NCI-H510A treated with DMSO at 0.1 percent for 48 hours (cell line): ENCODE measurements at regions not wholly inside any gene's neighbourhood (a gene's known extent, or its start where the extent isn't known, plus 50 kb on each side); places are given as distances from the start of the nearest gene placed in this dataset.
"Not testable (repeated sequence)": the region's sequence is repeated elsewhere in the genome, so short reads cannot be mapped to it uniquely, and the experiment has no call there.

Experiments
- DNase-seq: peaks from one replicate; lab custom pipeline; 2025; lab: John Stamatoyannopoulos, UW

DNA sequence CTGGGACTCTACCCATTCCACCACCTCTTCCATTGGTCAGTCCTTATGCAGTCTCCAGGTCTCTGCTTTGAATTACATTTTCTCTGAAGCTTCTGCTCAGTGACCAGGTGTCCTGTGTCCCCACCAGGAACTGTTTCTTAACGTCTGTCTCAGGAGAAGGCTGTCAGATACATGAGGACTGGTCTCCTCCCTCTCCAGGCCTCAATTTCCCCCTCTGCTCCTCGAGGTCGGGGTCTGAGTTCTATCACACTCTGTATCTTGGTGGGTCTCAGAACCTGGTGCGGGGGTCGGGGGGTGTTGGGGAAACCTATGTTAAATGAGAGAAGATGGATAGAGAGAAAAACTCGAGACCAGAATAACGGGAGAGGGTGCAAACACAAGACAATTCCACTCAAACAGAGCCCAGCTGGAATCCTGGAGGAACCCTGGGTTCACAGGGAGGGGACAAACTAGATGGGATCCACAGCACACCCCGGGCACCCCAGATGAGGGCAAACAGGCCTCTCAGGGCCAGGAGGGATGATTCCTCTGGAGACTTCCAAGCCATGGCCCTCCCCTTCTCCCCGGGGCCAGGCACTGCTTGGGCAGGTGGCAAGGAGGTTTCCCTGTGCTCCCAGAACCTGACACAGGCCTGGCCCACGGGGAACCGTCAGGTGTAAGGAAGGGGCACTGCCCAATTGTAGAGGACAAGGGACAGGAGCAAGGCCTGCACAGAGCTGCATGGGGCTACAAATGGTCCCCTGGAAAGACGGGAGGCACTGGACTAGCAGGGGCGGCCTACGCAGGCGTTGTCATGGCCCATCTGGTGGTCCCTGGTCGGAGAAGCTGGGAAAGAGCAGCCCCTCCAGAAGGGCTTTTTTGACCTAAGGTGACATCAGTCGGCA lies 313.2 kb upstream of the DIO3 start:
- no peak for DNase-seq

DNA sequence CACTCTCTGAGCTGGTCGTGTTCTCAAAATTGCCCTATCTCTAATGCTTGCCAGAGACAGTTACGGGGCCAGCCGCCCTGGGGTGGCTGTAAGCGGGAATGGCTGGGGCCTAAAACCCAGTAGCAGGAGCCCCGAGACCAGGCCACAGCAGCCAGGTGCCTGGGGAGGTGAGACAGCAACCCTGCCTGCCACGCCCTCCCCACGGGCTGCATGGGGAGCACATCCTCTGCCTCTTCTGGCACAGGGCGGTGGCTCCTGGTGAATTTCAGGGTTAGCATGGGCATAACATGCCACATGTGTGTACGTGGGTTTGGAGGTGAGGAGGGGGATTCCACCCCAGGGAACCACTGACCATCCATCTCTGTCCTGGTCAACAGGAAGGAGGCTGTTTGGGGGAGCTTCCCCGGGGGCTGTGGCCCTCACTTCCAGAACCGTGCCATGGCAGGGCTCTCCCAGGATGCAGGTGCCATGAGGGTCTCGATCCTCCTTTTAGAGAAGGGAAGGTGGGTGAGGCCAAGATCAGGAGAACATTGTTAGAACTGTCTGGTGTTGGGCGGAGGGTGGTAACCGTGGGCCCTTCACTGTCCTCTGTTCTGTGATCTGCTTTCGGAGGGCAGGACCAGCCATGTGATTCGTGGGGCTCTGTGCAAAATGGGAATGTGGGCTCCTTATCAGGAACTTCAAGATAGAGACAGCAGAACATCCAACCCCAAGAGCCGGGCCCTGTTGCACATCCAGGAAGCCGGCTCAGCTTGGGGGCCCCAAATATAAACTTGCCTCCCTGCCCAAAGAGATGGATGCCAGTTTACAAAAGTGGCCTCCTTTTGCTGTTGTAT lies 312.2 kb upstream of the DIO3 start:
- DNase-seq, result no peak

DNA sequence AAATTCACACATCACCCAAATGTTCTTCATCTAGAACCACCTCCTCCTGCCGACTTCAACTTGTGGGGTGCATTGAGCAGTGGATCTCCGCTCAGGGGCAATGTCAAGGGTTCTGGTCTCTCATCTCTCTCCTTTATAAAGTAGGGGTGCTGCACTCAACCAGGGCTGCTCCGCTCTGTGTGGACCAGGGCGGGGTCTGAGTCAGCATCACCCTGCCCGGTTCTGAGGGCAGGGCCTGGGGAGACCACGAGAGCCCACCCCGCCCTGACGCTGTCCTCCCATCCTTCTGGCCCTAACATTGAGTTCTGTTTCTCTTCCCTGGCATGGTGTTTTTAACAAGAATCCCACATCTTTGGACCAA lies 311.6 kb upstream of the DIO3 start:
- DNase-seq, result no peak

DNA sequence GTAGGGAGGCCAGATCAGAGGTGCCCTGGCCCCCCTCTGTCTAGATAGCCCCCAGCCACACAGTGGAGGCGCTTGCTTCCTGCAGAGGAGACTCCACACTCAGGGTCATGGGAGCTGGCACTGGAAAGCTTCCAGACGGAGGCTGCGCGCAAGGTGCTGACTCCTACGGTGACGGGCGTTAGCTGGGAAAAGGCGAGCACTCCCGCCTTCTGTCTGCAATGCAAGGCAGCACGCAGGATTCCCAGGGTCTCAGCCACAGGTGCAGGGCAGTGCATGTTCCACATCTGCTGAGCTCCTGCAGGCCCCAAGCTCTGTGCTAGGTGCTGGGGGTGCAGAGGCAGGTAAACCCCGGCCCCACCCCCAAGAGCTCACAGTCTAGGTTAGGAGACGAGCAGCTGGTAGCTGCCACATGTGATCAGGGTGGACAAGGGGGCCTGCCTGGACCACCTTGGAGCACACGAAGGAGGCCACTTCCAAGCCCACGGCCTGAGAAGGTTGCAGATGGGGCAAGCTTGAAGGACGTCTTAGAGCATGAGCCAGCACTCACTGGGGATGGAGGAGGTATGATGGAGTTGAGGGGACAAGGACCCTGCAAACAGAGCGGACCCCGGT lies 310.9 kb upstream of the DIO3 start:
- no peak for DNase-seq

DNA sequence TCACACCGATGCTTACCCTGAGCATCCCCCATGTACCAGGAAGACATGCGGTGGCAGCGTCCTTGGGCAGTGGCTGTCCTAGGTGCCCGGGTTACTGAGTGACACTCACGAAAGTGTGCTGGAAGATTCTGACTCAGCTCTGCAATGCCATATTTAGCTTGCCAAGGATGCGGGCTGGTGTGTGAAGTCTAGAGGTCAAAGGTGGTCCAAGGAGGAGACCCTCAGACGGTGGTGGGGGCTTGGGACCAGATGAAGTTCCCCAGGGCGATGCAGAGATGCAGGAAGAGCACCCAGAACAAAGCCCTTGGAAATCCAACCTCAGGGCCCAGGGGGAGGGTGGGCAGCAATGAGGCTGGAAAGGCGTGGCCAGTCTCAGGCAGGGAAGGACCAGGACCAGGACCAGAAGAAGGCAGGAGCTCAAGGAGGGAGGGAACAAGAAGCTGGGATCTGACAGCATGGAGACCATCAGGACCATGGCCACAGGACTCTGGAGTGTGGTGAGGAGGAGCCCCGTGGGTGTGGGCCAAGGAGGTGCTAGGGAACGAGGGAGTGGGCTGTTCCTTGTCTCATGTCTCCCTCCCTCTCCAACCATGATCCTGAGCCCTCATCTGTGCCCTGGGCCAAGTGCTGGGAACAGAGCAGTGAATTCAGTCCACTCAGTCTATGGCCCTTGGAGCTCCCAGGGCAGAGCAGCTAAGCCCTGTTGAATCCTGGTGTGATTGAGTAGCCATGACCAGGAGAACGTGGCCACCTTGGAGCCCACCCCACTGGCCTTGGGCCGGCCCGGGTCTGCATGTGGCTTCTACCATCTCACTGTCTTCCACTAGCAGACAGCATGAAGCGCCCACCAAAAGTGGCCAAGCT lies 310.1 kb upstream of the DIO3 start:
- DNase-seq, result no peak

DNA sequence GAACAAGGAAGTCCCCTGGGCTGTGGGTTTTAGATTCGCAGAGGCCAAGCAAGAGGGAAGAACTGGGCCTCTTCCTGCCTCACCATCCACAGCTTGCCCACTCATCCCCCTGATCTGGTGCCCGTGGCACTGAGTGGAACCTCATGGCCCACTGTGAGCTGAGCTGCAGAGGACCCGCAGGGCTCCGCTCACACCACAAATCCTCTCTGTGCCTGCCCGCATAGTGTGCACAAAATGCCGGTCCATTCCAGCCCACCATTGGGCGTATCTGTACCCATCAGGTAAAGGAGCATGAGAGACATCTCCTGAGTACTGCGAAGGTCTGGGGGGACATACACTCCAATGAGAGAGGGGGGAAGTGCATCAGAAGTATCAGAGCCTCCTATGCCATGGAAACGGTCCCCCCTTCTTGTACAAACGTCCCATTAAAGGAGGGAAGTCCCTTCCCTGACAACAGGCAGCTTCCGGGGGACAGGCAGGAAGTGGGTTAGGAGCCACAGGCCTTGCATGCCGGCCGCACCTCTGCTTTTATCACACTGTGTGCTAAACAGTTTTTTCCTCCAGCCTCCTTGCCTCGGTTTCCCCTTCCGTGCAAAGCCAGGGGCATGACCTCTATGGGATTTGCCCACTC lies 309.4 kb upstream of the DIO3 start:
- no peak for DNase-seq

DNA sequence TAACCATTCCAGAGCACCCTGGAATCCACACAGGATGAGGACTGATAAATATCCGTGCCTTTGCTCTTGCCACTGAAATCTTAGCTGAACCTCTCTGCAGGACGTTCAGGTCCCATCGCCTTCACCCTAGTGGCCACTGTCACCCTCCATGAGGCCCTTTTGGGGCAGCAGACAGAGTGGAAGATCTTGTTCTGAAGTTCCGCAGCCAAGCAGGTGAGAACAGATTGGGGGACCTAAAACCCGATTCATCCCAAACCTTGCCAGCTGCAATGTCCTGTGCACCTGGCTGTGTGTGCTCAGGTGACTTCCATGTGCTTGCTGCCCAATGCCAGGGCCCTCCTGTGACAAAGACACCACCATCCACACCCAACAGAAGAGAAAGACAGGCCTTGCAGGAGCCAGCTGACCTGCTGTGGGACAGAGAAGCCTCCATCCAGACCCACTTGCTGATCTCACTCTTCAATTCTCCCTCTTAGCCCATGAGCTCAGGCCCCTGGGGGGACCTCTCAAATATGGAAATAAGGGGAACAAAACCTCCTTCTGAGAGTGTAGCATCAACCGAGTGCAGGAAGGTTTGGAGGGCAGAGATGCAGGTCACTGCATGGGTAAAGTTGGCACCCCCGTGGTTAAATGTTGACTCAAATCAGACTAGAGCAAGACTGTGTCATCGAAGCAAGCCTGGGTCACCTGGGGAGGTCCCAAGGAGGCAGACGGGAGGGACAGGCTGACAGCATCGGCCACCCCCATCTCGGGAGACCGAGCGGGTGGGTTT lies 308.7 kb upstream of the DIO3 start:
- no peak for DNase-seq

DNA sequence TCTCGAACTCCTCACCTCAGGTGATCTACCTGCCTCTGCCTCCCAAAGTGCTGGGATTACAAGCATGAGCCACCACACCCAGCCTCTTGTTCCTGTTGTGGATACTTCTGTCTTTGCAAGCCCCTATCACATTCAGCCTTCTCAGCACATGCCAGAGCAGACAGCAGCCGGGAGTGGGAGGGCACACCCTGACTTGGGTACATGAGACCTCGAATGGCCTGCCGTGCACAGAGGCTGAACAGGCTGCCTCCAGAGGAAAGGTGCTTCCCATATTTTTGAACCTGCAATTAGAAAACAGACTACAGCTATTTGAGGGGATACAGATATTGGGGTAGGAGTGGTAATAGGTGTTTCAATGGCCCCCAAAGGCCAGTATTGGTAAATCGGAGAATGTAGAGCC lies 307.3 kb upstream of the DIO3 start:
- no peak for DNase-seq

DNA sequence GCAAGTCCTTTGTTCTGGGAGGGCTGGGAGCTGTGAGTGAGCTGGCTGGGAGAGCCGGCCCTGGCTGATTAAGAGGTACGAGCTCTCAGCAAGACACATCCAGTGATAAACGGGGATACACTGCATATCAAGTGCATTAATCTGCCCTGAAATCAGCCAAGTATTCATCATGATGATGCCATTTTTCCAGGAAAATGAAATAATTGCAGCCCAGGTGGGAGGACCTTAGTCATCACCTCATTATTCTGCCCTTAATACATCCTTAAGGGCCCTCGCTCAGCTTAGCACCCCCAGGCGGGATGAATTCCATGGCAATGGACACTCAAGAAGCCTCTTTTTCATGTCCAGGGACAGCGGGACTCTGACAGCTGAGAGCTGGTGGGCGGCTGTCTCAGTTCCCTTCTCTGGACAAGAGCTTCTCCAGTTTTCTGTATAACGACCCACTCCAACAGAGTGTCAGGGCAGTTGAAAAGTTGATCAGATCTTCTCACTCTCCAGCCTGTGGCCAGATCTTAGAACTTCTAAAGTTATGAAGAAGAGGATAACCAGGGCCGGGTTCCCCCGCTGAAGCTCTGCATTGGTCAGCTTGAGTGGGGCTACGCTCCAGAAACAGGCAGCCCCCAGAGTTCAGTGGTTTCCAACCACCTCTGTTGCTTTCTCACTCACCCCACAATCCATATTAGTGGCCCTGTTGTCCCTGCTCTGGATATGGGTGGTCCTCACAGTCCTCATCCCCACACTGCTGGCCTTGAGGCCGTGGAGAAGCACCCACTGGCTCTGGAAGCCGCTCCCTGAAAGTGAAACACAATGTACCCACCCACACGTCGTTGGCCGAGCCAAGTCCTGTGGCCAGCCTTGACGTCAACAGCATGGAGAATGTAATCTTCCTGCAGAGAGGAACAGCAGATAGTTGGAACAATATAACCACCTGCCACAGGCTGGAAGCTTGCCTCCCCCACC lies 306.2 kb upstream of the DIO3 start:
- no peak for DNase-seq

DNA sequence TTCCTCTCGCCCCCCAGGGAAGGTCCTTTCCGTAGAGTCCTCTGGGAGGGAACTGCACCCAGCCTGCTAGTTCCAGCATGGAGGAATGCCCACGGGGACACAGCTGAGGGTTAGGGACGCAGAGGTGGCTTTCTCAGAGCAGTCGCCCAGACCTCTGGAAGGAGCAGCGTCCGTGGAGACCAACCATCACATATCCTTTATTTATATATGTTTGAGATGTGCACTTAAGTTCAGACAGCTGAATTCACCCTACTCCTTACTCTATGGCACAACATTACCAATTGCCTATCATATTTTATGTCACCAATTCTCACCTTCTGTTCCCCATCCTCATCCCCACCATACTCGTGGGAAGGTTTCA lies 305.6 kb upstream of the DIO3 start:
- DNase-seq, result no peak

DNA sequence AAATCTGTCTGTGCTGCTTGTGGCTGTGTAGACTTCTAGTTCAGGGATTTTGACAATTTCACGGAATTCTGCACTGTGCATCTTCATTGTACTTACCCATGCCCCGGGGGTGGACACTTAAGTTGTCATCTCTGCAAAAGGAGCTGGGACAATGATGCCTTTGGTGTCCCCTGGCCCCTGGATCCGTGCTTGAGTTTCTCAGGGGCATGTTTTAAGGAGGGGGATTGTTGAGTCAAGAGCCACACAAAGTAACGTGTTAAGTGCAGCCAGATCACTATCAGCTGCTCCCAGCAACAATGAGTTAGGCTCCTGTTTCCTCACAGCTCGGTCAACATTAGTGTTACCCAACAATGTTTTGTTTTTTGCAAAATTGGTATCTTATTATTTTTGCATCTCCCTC lies 305.0 kb upstream of the DIO3 start:
- no peak for DNase-seq

DNA sequence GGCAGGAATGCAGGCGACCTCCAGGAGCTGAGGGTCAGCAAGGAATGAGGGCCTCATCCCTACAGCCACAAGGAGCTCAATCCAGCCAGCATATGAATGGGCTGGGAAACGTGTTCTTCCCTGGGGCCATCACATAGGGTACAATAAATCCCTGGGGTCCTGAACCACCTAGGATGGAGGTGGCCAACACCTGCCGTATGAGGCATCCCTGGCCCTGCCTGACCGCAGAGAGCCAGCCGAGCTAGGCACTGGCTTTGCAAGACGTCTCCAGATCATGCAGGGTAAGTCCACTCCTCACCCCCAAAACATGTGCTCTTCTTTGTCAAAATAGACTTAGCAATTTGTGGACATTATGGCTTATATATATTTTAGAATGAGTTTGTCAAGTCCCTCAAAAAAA lies 303.7 kb upstream of the DIO3 start:
- DNase-seq, result no peak

DNA sequence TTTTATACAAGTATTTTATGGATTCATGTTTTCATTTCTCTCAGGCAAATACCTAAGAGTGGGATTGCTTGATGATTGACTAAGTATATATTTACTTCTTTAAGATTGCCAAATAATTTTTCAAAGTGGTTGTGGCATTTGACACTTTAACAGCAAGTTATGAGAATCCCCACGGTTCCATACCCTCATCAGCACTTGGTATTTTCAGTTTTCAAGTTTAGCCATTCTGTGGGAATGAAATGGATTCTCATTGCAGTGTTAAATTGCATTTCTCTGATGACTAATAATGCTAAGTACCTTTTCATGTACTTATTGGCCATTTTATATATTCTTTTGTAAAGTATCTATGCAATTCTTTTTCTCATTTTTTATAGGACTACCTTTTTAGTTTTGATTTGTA lies 301.5 kb upstream of the DIO3 start:
- DNase-seq, result no peak

DNA sequence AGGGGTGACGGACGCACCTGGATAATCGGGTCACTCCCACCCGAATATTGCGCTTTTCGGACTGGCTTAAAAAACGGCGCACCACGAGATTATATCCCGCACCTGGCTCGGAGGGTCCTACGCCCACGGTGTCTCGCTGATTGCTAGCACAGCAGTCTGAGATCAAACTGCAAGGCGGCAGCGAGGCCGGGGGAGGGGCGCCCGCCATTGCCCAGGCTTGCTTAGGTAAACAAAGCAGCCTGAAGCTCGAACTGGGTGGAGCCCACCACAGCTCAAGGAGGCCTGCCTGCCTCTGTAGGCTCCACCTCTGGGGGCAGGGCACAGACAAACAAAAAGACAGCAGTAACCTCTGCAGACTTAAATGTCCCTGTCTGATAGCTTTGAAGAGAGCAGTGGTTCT lies 294.9 kb upstream of the DIO3 start:
- DNase-seq, result not testable (repeated sequence)

DNA sequence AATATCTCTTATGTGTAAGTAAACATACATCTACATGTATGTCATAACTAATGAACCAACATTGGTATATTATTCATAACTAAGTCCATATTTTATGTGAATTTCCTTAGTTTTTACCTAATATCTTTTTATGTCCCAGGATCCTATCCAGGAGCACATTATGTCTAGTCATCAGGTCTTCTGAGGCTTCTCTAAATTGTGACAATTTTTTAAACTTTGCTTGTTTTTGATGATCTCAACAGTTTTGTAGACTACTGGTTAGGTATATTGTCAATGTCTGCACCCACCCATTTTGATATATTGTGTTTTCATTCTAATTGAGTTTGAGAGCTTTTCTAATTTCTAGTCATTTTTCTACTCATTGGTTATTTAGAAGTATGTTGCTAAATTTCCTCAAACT lies 288.2 kb upstream of the DIO3 start:
- no peak for DNase-seq

DNA sequence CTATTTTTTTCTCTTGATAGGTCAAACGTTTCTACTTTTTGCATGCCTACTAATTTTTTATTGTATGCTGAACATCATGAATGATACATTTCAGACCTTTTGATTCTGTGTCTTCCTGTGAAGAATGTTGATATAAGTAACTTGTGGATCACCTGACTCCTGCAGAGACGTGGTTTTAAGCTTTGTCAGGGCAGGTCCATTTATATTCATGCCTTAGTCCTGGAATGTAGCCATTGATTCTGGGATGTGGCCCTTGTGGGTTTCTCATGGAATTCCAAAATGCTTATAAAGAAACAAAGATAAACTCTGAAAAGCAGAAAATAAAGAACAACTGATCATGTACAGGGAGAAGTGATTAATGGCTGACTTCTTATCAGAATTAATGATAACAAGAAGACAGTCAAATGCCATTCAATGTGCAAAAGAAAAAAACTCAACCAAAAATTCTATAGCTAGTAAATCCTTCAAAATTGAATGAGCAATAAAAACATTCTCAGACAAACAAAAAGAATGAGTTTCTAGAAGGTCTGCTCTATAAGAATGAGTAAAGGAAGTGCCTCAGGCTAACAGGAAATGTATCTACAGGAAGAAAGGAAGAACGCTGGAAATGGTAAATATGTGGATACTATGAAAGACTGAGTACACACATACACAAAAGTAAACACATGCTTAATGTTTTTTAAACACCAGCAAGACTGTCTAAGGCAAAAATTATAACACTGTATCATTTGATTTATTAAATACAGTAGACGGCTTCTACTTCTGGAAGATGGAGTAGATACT lies 284.8 kb upstream of the DIO3 start:
- no peak for DNase-seq

DNA sequence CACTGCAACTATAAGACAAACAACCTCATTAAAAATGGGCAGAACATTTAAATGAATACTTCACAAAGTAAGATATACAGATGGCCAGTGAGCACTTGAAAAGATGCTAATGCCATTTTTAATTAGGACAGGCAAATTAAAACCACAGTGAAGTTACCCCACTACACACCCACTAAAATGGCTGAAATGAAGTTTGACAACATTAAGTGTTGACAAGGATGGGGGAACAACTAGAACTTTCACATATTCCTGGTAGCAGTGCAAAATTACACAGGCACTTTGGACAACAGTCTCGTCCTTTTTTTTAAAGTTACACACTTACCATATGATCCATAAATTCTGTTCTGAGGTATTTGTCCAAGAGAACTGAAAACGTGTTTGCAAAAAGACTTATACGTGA lies 278.9 kb upstream of the DIO3 start:
- DNase-seq, result no peak

DNA sequence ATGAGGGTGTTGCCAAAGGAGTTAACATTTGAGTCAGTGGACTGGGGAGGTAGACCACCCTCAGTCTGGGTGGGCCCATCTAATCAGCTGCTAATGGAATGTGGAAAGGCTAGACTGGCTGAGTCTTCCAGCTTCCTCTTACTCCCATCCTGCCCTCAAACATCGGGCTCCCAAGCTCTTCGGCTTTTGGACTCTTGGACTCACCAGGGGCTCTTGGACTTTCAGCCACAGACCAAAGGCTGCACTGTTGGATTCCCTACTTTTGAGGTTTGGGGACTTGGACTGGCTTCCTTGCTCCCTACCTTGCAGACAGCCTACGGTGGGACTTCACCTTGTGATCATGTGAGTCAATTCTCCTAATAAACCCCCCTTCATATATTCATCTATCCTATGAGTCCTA lies 276.6 kb upstream of the DIO3 start:
- no peak for DNase-seq
